PC-9 (cell line): ENCODE measurements at regions not wholly inside any gene's neighbourhood (a gene's known extent, or its start where the extent isn't known, plus 50 kb on each side); places are given as distances from the start of the nearest gene placed in this dataset.

ENCODE experiments used
- BruUV-seq: library from RNA; stranded (reverse); fragments of 400-500 nt; replicated peaks from 2 replicates; lab custom pipeline; 2021; lab: Mats Ljungman, UMichigan
- CTCF ChIA-PET: fragments of 300-600 bp; sonication (Branson Sonifier 250); formaldehyde crosslinking; loops from one replicate; lab custom pipeline; 2022; ENCODE audit warnings: antibody characterized with exemption; lab: Charles Lee
- POLR2A ChIA-PET: fragments of 300-600 bp; sonication (Branson Sonifier 250); formaldehyde crosslinking; loops from one replicate; lab custom pipeline; 2022; ENCODE audit warnings: antibody characterized with exemption; ENCODE audit not compliant: unreplicated experiment; lab: Charles Lee
- DNase-seq, 2 experiments: peaks; one replicate each; pipeline versions ENCODE4 v3.0.0 to v3.0.0-alpha.2; 2015 to 2022; ENCODE audit warnings: mixed read lengths in 1 of 2
- H2AFZ ChIP-seq: fragments of 200-600 bp; sonication (generic); 2 replicates; pipeline ENCODE4 v1.8.1; 2017; ENCODE audit warnings: antibody characterized with exemption
- H3F3A ChIP-seq: fragments of 200-600 bp; sonication (generic); 2 replicates; pipeline ENCODE4 v1.8.1; 2017; ENCODE audit warnings: antibody characterized with exemption, mild to moderate bottlenecking, low read depth; ENCODE audit not compliant: insufficient read depth
- H3K27ac ChIP-seq: fragments of 200-600 bp; sonication (generic); 2 replicates; pipeline ENCODE4 v1.6.1; 2016; ENCODE audit warnings: mixed run types
- H3K27me3 ChIP-seq: fragments of 200-600 bp; sonication (generic); 2 replicates; pipeline ENCODE4 v1.6.1; 2016; ENCODE audit warnings: low read depth, mixed run types; ENCODE audit not compliant: insufficient read depth
- H3K36me3 ChIP-seq: fragments of 200-600 bp; sonication (generic); 2 replicates; pipeline ENCODE4 v1.6.1; 2016; ENCODE audit warnings: low read depth, mixed run types
- H3K4me1 ChIP-seq: fragments of 200-600 bp; sonication (generic); replicated peaks from 2 replicates; pipeline ENCODE4 v1.6.1; 2016; ENCODE audit warnings: mixed run types; ENCODE audit not compliant: insufficient read depth
- H3K4me2 ChIP-seq: fragments of 200-600 bp; sonication (generic); 2 replicates; pipeline ENCODE4 v1.6.1; 2017; ENCODE audit warnings: mixed run types
- H3K4me3 ChIP-seq: fragments of 200-600 bp; sonication (generic); 2 replicates; pipeline ENCODE4 v1.6.1; 2016; ENCODE audit warnings: mixed run types
- H3K79me2 ChIP-seq: fragments of 200-600 bp; sonication (generic); 2 replicates; pipeline ENCODE4 v1.6.1; 2017; ENCODE audit warnings: low read depth, mixed run types
- H3K9me2 ChIP-seq: fragments of 200-600 bp; sonication (generic); 2 replicates; pipeline ENCODE4 v1.8.1; 2017; ENCODE audit warnings: mild to moderate bottlenecking; ENCODE audit not compliant: insufficient read depth
- H3K9me3 ChIP-seq: fragments of 200-600 bp; sonication (generic); 2 replicates; pipeline ENCODE4 v1.8.1; 2016; ENCODE audit warnings: low read depth; ENCODE audit not compliant: insufficient read depth
- H4K20me1 ChIP-seq: fragments of 200-600 bp; sonication (generic); 2 replicates; pipeline ENCODE4 v1.8.1; 2017; ENCODE audit not compliant: insufficient read depth
- CTCF ChIP-seq: fragments of 200-600 bp; sonication (generic); conservative IDR thresholded peaks from 2 replicates; pipeline ENCODE4 v1.6.1; 2017; ENCODE audit warnings: mixed run types, antibody characterized with exemption, mild to moderate bottlenecking, moderate library complexity
- EZH2 ChIP-seq: fragments of 200-600 bp; sonication (generic); IDR thresholded peaks from 2 replicates; pipeline ENCODE4 v1.8.0; 2017; ENCODE audit warnings: antibody characterized with exemption, low read depth
- intact Hi-C: fragments of 100-400 bp; cut with micrococcal nuclease; formaldehyde crosslinking; loops from one replicate; pipeline ENCODE4 v1.10.0; 2022; ENCODE audit not compliant: unreplicated experiment

- Histone ChIP-seq H3K4me3 (no peak overlapping the region), H3K9me2 (no peaks in the 10 kb centered on the region), H3K9me3 (no peaks in the 10 kb centered on the region), H3F3A (no peaks in the 10 kb centered on the region), H4K20me1 (no peaks in the 10 kb centered on the region), H3K4me2 (no peak overlapping the region), H3K27me3 (no peaks in the 10 kb centered on the region), H3K79me2 (no peaks in the 10 kb centered on the region), H3K36me3 (no peaks in the 10 kb centered on the region), H3K4me1 (no peaks in the 10 kb centered on the region), H3K27ac (no peak overlapping the region), H2AFZ (no peak overlapping the region)
- intact Hi-C loops, result no loop called here
- CTCF ChIA-PET, result no interaction called here
- no TSS peak for BruUV-seq
- DNase-seq, result no peak
- POLR2A ChIA-PET, result no interaction called here
- no peak for TF ChIP-seq CTCF
- no peak for TF ChIP-seq EZH2
Observed at GRCh38 chr10:88023676-88024075, 160.3 kb downstream of the PTEN start.

GRCh38 chr10:88026031-88026430 lies 162.6 kb downstream of the PTEN start:
- Histone ChIP-seq H3K27ac (no peak overlapping the region), H4K20me1 (no peaks in the 10 kb centered on the region), H3K79me2 (no peaks in the 10 kb centered on the region), H3K4me2 (no peak overlapping the region), H3K27me3 (no peaks in the 10 kb centered on the region), H3K9me3 (no peaks in the 10 kb centered on the region), H3K9me2 (no peaks in the 10 kb centered on the region), H3F3A (no peaks in the 10 kb centered on the region), H3K4me1 (no peaks in the 10 kb centered on the region), H3K4me3 (no peak overlapping the region), H3K36me3 (no peaks in the 10 kb centered on the region), H2AFZ (no peak overlapping the region)
- DNase-seq, result no peak
- TF ChIP-seq CTCF (no peak), EZH2 (no peak)
- intact Hi-C loops, result no loop called here
- no TSS peak for BruUV-seq
- ChIA-PET CTCF (no interaction called here), POLR2A (no interaction called here)

- no peak overlapping the region for H3K4me3 ChIP-seq
- ChIA-PET POLR2A (no interaction called here), CTCF (no interaction called here)
- H3K27me3 ChIP-seq, result no peaks in the 10 kb centered on the region
- no peak overlapping the region for H3K4me2 ChIP-seq
- DNase-seq, result no peak
- no peaks in the 10 kb centered on the region for H3K9me3 ChIP-seq
- no peaks in the 10 kb centered on the region for H4K20me1 ChIP-seq
- no peak overlapping the region for H2AFZ ChIP-seq
- intact Hi-C loops, result no loop called here
- no TSS peak for BruUV-seq
- H3K79me2 ChIP-seq, result no peaks in the 10 kb centered on the region
- no peaks in the 10 kb centered on the region for H3F3A ChIP-seq
- TF ChIP-seq EZH2, result no peak
- TF ChIP-seq CTCF, result no peak
- no peaks in the 10 kb centered on the region for H3K36me3 ChIP-seq
- H3K9me2 ChIP-seq, result no peaks in the 10 kb centered on the region
- H3K27ac ChIP-seq, result no peak overlapping the region
- H3K4me1 ChIP-seq, result 0 out of 2 replicates have a peak, but pooled peaks cover 3% of the 10 kb centered on the region
Observed at GRCh38 chr10:88027570-88027969, 164.1 kb downstream of the PTEN start.
